OCI-LY7 (cell line): ENCODE measurements at regions not wholly inside any gene's neighbourhood (a gene's known extent, or its start where the extent isn't known, plus 50 kb on each side); places are given as distances from the start of the nearest gene placed in this dataset.

ENCODE experiments used
- CTCF ChIP-seq: fragments of 200-600 bp; sonication (generic); conservative IDR thresholded peaks from 2 replicates; pipeline ENCODE4 v1.5.1; 2014; ENCODE audit warnings: mild to moderate bottlenecking, antibody characterized with exemption, low read length, moderate library complexity, mixed read lengths
- EZH2phosphoT487 ChIP-seq: fragments of 200-600 bp; sonication (generic); IDR thresholded peaks from 2 replicates; pipeline ENCODE4 v1.6.1; 2018; ENCODE audit warnings: low read depth, borderline replicate concordance, mild to moderate bottlenecking, mixed run types, antibody characterized with exemption, low read length, moderate library complexity, mixed read lengths

GRCh38 chr5:33075731-33076130 is 364.6 kb downstream of the NPR3 start:
- TF ChIP-seq CTCF (no peak), EZH2phosphoT487 (no peak)
